ENCODE measurements at regions not wholly inside any gene's neighbourhood (a gene's known extent, or its start where the extent isn't known, plus 50 kb on each side); places are given as distances from the start of the nearest gene placed in this dataset.

GRCh38 chr2:133859578-133859977, 291.3 kb upstream of the NCKAP5 start:
- TF ChIP-seq POLR2AphosphoS5 (IDR thresholded peaks at IDR 0.05) = no peak
- TF ChIP-seq CTCF (IDR thresholded peaks at IDR 0.05) = no peak
- no peak for TF ChIP-seq EP300 (IDR thresholded peaks at IDR 0.05)
- TF ChIP-seq POLR2A (IDR thresholded peaks at IDR 0.05) = no peak

Data from upper lobe of left lung (tissue), 4 donors.